NCI-H1694 treated with DMSO at 0.1 percent for 48 hours (cell line): ENCODE measurements at regions not wholly inside any gene's neighbourhood (a gene's known extent, or its start where the extent isn't known, plus 50 kb on each side); places are given as distances from the start of the nearest gene placed in this dataset.
"Not testable (repeated sequence)": the region's sequence is repeated elsewhere in the genome, so short reads cannot be mapped to it uniquely, and the experiment has no call there.

Experiments used
- DNase-seq: peaks from one replicate; lab custom pipeline; 2025; lab: John Stamatoyannopoulos, UW

- DNase-seq, result no peak
These were observed 573.8 kb downstream of the LTN1 start for GRCh38 chr21:28418726-28419514.

DNA sequence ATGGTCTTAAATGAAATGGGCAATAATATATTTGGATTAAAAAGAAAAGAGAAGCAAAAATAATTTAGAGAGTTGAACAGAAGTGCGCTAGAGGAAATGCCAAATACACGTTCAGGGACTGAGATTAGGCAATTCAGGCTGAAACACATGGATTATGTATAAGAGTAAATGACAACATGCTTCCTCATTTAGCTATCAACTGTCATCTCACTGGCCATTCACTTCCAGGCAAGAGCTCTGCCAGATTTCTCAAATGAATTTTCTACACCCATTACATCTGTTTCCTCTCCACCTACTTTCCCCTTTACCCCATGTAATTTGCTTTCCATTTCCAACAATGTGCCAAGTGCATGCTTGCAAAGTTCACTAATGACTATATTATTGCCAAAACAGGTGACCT lies 582.4 kb downstream of the LTN1 start:
- no peak for DNase-seq

DNA sequence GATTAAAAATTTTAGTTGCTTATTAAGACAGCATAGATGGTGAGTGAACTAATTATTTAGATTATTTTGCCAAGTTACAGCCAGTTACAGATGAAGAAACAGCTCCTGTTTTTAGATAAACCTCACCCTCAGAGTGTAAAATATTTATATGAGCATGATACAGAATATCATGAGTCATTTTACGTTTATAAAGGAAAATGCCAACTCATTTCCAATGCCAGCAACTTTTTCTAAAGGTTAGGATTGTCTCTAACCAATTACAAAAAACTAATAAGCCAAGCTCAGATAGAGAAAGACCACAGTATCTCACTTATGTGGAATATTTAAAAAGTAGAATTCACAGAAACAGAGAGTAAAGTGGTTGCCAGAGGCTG lies 590.1 kb downstream of the LTN1 start:
- DNase-seq, result no peak

GRCh38 chr21:28397040-28397439 lies 595.6 kb downstream of the LTN1 start:
- no peak for DNase-seq

- DNase-seq, result no peak
These were observed 596.3 kb downstream of the LTN1 start for GRCh38 chr21:28396421-28396820.

- DNase-seq, result no peak
These were observed 599.4 kb downstream of the LTN1 start for GRCh38 chr21:28393279-28393678.

GRCh38 chr21:28391938-28392849 lies 600.5 kb downstream of the LTN1 start:
- DNase-seq, result no peak

DNA sequence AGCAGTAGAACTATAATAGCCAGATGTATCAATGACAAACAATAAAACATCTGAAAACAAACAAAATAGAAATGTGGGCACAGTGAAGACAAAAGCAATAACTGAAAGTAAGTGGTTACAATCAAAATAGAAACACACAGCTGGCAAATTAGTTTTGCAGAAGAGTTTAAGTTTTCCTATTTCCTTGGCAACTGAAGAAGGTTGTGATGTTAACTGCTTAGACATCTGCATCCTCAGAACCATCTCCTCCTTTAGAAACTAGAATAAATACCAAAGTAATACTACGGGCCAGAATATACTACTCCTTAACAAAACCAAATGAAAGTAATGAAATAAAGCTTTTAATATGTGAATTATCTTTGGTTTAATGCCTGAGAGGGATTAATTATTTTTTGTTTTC lies 605.5 kb downstream of the LTN1 start:
- no peak for DNase-seq

DNA sequence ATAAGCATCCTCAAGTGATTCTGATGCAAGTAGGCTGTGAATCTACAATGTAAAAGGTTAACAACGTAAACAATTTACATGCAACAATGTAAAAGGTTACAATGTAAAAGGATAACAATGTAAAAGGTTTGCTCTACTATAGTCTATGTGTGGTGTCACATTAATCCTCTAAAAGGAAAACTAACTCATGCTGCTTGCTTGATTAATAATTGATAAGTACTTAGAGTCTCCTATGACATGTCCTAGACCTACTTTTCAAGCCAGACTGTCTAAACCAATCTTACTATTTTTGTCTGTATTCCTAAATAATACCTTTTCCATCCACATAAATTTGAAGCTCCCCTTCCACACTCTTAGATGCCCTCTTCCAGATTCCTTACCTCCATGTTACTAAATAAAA lies 606.8 kb downstream of the LTN1 start:
- no peak for DNase-seq

DNA sequence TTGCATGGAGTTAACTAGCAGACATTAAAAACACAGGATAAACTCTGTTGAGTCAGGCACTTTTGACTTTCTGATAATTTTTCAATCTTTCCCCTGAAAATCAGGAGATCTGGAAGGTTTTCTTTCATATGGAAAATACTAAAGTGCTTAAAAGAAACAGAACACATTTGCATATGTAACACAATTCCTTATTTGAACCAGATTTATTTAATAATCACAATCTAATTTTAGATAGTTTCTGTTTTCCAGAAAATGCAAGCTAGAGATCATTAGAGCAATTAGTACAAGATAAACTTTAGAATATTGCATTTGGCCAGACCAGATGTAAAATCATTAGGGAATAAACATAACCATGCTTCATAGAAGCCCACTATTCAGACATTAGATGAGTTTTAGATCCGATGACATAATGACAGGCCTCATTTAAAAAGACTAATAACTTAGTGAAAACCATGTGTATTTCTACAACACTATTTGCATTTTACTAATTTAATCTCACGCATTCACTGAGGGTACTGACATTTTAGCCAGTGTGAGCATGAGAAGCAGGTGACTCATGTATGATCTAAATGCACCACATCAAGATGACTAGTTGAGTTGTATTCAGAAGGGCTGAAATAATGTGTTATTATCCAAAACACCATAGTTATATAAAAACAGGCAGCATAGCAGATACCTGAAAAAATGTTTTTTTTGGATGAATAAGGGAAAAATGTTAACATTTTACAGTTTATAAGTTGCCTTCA lies 611.5 kb downstream of the LTN1 start:
- DNase-seq, result not testable (repeated sequence)

DNA sequence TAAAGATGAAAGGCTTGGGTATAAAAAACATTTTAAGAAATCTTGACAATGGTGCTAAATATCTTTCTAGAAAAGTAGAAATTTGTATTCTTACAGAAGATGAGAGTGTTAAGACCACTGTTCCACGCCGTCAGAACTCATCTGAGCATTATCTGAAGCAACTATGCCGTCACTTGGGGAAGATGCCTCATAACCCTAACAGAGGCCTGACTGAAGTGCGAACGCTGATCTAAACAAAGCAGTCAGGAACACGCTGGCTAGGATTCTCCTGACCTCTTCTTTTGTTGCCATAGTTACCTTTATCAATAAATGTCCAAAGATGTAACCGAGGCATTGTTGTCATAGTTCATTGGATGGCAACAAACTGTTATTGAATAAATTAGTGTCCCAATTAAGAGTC lies 612.4 kb downstream of the LTN1 start:
- no peak for DNase-seq

- DNase-seq, result no peak
These were observed 614.7 kb downstream of the LTN1 start for GRCh38 chr21:28378026-28378425.

GRCh38 chr21:28375708-28376385 lies 616.8 kb downstream of the LTN1 start:
- no peak for DNase-seq

GRCh38 chr21:28374881-28375280 lies 617.8 kb downstream of the LTN1 start:
- DNase-seq, result no peak

DNA sequence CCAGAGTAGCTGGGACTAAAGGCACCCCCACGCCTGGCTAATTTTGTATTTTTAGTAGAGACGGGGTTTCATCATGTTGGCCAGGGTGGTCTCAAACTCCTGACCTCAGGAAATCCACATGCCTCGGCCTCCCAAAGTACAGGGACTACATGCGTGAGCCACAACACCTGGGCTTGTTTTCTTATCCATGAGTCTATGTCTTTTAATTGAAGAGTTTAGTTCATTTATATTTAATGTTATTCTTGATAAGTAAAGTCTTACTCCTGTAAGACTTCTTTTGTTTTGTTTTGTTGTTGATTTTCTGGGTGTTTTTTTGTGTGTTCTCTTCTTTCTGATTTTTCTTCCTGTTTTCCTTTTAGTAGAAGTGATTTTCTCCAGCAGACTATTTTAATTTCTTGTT lies 621.0 kb downstream of the LTN1 start:
- no peak for DNase-seq

GRCh38 chr21:28359300-28359699 lies 633.4 kb downstream of the LTN1 start:
- DNase-seq, result no peak

DNA sequence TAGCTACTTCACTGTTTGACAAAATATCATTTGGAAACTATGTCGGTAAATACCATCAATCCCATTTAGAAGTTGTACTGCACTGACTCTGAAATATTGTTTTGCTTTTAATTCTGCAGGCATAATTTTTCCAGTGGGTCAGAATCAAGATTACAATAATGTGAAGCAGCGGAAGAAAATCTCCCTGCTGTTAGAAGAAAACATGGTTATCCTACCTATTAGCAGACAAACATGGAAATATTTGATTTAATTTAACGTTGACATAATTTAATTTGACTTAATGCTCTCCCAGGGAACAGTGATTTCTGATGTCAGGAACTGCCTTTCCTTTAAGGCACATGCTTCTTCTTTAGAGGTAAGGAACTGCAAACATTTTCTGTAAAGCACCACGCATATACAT lies 634.0 kb downstream of the LTN1 start:
- DNase-seq, result no peak

GRCh38 chr21:28358170-28358569 lies 634.5 kb downstream of the LTN1 start:
- DNase-seq, result no peak

GRCh38 chr21:28357743-28358142 lies 634.9 kb downstream of the LTN1 start:
- no peak for DNase-seq

DNA sequence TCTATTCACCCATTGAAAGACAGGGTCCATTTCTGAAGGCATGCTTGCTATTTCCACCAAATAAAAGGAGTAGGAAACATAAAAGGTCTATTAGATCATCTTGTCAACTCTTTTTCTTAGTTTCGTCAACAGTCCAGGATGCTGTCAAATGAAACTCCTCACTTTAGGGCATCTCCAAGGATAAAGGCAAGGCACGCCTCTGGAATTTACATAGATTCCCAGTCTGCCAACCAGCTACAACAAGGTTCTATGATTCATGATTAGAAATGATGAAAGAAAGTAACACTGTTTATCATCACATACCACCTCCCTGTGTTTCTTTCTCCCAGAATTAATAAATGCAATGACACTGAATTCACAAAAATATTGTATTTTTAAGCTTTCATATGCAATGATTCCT lies 636.3 kb downstream of the LTN1 start:
- DNase-seq, result no peak

DNA sequence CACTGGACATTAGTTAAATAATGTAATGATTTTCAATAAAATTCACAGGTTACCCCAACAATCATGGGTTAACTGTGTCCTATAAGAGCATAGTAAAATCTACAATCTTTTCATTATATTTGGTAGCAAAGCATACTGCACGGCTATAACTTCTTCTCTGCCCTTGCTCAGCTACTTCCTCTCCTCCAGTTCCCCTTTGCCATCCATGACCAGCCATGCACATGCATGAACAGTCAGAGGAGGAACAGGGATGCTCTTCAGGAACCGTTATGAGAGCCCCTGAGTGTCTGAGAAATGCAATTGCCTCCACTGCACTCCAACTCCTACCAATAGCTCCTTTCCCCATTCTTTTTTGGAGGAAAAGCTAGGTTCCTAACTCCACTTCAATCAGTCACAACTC lies 646.7 kb downstream of the LTN1 start:
- no peak for DNase-seq

GRCh38 chr21:28344985-28345384 lies 647.7 kb downstream of the LTN1 start:
- DNase-seq, result no peak
